GM19240 (cell line): ENCODE measurements at regions not wholly inside any gene's neighbourhood (a gene's known extent, or its start where the extent isn't known, plus 50 kb on each side); places are given as distances from the start of the nearest gene placed in this dataset.

Source experiments
- DNase-seq: peaks from one replicate; pipeline ENCODE4 v3.0.0; 2011; ENCODE audit warnings: low spot score; ENCODE audit not compliant: insufficient read length

DNA sequence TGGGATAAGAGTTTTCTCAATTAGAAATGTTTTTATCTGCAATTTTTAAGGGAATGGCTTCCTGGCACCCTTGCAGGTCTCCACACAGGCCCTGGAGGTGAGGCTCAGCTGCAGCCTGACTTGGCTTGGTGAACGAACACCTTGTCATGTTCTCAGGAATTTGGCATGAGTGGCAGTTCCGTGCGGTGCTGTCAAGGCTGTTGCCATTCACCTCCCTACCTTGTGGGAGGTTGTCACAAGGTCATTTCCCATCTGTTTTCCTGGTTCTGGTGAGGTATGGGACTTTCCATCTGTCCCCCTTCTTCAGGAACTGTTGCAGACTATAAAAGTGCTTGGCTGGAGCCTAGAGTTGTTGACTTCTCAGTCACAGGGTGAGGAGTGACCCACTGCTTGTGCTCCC, 82.9 kb downstream of the ELOVL4 start:
- no peak for DNase-seq

GRCh38 chr6:79864001-79864400, 83.4 kb downstream of the ELOVL4 start:
- DNase-seq, result no peak

DNA sequence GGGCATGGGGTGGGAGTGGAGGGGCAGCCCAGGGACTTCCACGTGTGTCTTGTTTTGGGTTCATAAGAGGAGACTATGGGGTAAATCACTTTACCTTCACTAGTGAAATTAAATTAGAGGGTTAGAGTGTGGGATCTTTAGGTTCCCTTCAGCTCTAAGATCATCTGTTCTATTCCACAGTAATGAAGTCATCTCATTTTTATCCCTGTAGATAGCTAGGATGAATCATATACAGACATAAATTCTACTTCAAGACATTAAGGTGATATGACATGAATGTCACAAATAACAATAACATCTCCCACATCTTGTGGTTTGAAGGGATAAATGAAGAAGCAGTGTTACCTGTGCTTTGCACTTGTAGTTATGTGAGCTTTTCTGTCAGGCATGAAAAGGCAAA, 83.8 kb downstream of the ELOVL4 start:
- no peak for DNase-seq

GRCh38 chr6:79862711-79863110, 84.6 kb downstream of the ELOVL4 start:
- no peak for DNase-seq

GRCh38 chr6:79862126-79862525, 85.2 kb downstream of the ELOVL4 start:
- DNase-seq, result no peak

DNA sequence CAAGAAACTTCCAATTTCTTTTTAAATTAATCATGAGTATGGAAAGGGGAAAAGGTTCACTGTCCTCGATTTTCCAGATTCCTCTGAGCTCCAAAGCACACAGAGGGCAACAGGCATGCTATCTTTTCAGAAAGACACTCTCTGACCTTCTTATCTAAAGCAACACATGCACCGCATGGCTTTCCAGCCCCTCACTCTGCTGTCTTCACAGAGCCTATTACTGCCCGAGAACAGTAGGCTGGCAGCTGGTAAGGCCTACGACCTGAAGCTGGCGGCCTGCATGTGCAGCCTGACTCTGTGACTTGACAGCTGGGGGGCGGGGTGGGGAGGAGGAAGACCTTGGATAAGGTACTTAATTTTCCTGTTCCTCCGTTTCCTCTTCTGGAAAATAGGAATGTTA, 86.3 kb downstream of the ELOVL4 start:
- DNase-seq, result no peak

- DNase-seq, result no peak
Observed at GRCh38 chr6:79847426-79847825, 99.9 kb downstream of the ELOVL4 start.

GRCh38 chr6:79842376-79843040, 104.8 kb downstream of the ELOVL4 start:
- no peak for DNase-seq

GRCh38 chr6:79841577-79842375, 105.6 kb downstream of the ELOVL4 start:
- DNase-seq, result no peak

GRCh38 chr6:79838851-79839250, 108.5 kb downstream of the ELOVL4 start:
- no peak for DNase-seq

DNA sequence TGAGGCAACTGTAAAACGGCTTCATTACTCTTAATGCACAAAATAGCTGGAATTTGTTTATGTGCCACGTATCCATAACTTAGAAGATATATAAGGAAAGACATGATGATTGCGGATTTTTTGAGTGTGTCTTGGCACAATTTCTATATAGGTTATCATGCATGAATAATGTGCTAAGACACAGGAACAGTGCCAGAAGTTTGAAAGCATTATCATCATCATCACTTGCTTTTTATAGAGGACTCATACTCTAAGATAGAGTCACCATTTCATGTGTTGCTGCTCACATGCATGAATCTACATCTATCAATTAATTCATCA, 113.4 kb downstream of the ELOVL4 start:
- no peak for DNase-seq

- DNase-seq, result no peak
Observed at GRCh38 chr6:79833264-79833963, 113.9 kb downstream of the ELOVL4 start.

DNA sequence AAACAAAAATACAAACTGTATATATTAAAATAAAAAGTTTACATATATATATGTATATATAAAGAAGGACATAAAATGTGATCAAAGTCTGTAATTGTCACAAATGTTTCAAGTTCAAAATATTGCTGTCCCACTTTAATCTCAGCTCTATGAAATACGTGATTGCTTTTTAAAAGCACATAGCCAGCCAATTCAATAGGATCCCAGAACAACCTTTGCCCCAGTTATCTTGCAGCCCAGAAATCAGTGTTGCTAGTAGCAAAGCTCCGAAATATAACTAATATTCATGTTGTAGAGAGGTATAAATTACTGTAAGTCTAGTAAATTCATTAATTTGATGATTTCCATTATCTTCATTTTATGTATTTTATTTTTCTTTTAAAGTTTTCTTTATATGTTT, 114.6 kb downstream of the ELOVL4 start:
- no peak for DNase-seq

DNA sequence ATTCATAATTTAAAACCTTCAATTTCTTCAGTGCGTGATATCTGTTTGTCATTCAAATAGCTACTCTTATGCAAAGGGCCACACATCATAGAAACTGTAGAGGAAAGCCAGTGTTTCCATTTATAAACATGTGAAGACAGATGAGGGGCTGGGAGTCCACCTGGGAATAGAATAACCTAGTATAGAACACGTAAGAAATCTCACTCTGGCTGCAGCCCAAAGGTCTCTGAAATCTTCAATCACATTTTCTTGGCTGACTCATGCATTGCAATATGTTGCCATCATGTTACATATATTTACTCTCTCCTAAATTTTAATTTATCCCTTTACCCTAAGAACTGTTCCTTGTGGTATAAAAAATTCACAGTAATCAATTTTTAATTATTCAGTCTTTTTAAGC, 123.2 kb downstream of the ELOVL4 start:
- DNase-seq, result no peak

DNA sequence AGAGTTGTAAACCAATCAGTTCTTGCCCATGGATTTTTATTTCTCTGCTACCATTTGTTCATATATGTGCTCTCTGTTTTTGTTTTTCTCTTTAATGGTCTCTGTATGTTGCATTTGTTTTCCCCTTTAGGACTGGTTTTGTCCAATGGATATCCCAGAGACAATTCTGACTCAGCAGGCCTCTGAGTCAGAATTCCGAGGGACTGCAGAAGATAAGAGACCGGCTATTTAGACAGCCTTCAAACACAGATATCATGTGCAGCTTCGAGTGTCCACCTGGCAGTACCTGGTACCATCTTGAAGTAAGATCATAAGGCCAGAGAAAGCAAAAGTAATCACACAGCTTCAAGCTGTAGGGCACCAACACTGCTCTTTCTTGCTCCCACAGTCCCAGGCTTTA, 125.5 kb downstream of the ELOVL4 start:
- DNase-seq, result no peak

GRCh38 chr6:79818471-79818870, 128.9 kb downstream of the ELOVL4 start:
- no peak for DNase-seq

- DNase-seq, result no peak
Observed at GRCh38 chr6:79814940-79815339, 132.4 kb downstream of the ELOVL4 start.

GRCh38 chr6:79813854-79814709, 133.3 kb downstream of the ELOVL4 start:
- peak; percentile 15 for DNase-seq

DNA sequence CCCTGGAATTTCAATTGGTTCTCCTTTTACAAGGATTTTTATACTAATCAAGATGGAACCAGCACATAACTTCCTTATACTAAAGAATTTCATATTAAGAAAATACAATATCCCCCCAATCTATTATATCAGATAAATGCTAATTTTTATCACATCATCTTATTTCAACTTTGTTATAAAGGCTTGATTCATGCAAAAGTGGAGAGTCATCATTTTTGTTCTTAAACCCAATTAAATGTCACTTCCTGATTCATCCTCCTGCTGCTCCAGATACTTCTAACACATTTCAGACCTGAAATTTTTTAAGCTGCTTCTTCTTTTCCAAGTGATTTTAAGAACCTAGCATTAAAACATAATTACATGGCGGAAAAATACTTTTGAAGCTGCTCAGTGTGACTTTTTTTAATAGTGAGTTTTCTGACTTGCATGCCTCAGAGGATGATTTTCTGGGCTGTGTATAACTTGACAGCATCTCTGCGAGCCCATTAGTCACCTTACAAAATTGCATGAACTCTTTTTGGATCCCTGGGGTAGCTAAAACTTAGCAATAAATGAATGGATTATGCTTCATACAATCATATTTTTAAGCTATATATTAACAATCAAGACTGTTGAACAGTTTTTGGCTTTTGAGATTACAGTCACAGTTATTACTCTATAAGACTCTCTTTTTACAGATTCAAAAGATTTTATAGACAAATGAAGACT, 134.1 kb downstream of the ELOVL4 start:
- DNase-seq, result no peak

- DNase-seq, result no peak
Observed at GRCh38 chr6:79812195-79812594, 135.2 kb downstream of the ELOVL4 start.

DNA sequence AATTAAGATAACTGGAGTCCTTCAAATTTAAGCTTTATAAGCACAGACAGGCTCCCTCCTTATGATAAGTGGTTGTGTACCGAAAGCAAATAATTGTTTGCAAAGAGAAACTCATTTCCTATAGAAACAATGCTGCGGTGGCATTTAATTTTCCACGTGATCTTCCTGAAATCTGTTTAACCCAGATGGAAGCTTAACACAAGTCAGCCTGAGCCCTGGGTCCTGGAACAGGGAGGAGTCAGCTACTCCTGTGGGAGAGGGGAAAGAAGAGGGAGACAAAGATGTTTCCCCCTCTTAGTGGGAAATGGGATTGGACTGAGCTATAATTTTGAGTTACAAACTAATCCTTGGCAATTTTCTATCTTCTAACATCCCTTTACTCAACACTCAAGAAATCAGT, 136.5 kb downstream of the ELOVL4 start:
- DNase-seq, result no peak
